PFSK-1 (cell line): ENCODE measurements at regions not wholly inside any gene's neighbourhood (a gene's known extent, or its start where the extent isn't known, plus 50 kb on each side); places are given as distances from the start of the nearest gene placed in this dataset.

Experiments
- FOXP2 ChIP-seq: optimal IDR thresholded peaks from 2 replicates; pipeline ENCODE3; 2011; ENCODE audit warnings: borderline replicate concordance, control low read depth, inconsistent platforms; ENCODE audit not compliant: insufficient read depth; ENCODE audit errors: extremely low read length, extremely low read depth
- POLR2AphosphoS5 ChIP-seq: IDR thresholded peaks from 2 replicates; pipeline ENCODE4 v1.6.1; 2012; ENCODE audit warnings: low read depth, mild to moderate bottlenecking, control low read depth, low read length, moderate library complexity
- REST ChIP-seq, 2 experiments: IDR thresholded peaks; 2 replicates each; pipeline versions ENCODE4 v1.6.1 to v1.8.0; 2011 to 2012; ENCODE audit warnings: low read depth in 2 of 2, low read length in 2 of 2, control low read depth in 1 of 2, inconsistent platforms in 1 of 2, mild to moderate bottlenecking in 1 of 2, moderate library complexity in 1 of 2; ENCODE audit not compliant: insufficient read depth in 1 of 2
- SIN3A ChIP-seq: IDR thresholded peaks from 2 replicates; pipeline ENCODE4 v1.6.1; 2012; ENCODE audit warnings: mild to moderate bottlenecking, low read length, moderate library complexity, borderline replicate concordance; ENCODE audit not compliant: insufficient read depth
- TAF1 ChIP-seq: IDR thresholded peaks from 2 replicates; pipeline ENCODE4 v1.6.1; 2012; ENCODE audit warnings: low read length, control low read depth, borderline replicate concordance; ENCODE audit not compliant: insufficient read depth

GRCh38 chr17:71063127-71063526 lies 893.8 kb downstream of the KCNJ2 start:
- no peak for TF ChIP-seq REST (IDR thresholded peaks at IDR 0.05; ENCODE audit: insufficient read depth in 1 of 2, low read depth in 2 of 2, low read length in 2 of 2)
- no peak for TF ChIP-seq POLR2AphosphoS5
- TF ChIP-seq FOXP2, result no peak
- no peak for TF ChIP-seq TAF1
- TF ChIP-seq SIN3A, result no peak
